Panc1 (cell line): ENCODE measurements at regions not wholly inside any gene's neighbourhood (a gene's known extent, or its start where the extent isn't known, plus 50 kb on each side); places are given as distances from the start of the nearest gene placed in this dataset.

Experiments
- ATAC-seq: fragments of 200-7000 bp; cut with Tn5 transposase; 2 replicates; pipeline ENCODE4 v1.9.1; 2020; ENCODE audit warnings: mild to moderate bottlenecking, moderate library complexity
- BruUV-seq: library from RNA; stranded (reverse); fragments of 400-500 nt; replicated peaks from 2 replicates; lab custom pipeline; 2021; lab: Mats Ljungman, UMichigan
- CTCF ChIA-PET: fragments of 300-600 bp; sonication (Branson Sonifier 250); formaldehyde crosslinking; loops from one replicate; lab custom pipeline; 2022; ENCODE audit warnings: antibody characterized with exemption; lab: Charles Lee
- POLR2A ChIA-PET: fragments of 300-600 bp; sonication (Branson Sonifier 250); formaldehyde crosslinking; loops from one replicate; lab custom pipeline; 2022; ENCODE audit warnings: antibody characterized with exemption; lab: Charles Lee
- DNase-seq: peaks from one replicate; pipeline ENCODE4 v3.0.0-alpha.2; 2010; ENCODE audit warnings: low read depth, low spot score
- H3K27ac ChIP-seq: 2 replicates; pipeline ENCODE4 v1.5.1; 2011; ENCODE audit warnings: mild to moderate bottlenecking, low read length, inconsistent platforms
- H3K27me3 ChIP-seq: fragments of 200-500 bp; sonication (Bioruptor generic); 2 replicates; pipeline ENCODE4 v1.6.0; 2014; ENCODE audit warnings: low read length, inconsistent platforms; ENCODE audit not compliant: control insufficient read depth, insufficient read depth
- H3K36me3 ChIP-seq: fragments of 200-500 bp; sonication (Bioruptor generic); 2 replicates; pipeline ENCODE4 v1.5.1; 2014; ENCODE audit warnings: inconsistent platforms, mild to moderate bottlenecking, low read length, moderate library complexity; ENCODE audit not compliant: control insufficient read depth, insufficient read depth
- H3K4me1 ChIP-seq: 2 replicates; pipeline ENCODE4 v1.5.1; 2011; ENCODE audit warnings: inconsistent platforms, mild to moderate bottlenecking, low read length, moderate library complexity; ENCODE audit not compliant: control insufficient read depth, insufficient read depth
- H3K4me3 ChIP-seq, 2 experiments: 2 replicates each; pipeline ENCODE4 v1.5.1; 2011 to 2012; ENCODE audit warnings: low read depth in 2 of 2, low read length in 2 of 2, mild to moderate bottlenecking in 2 of 2, inconsistent platforms in 1 of 2, moderate library complexity in 1 of 2
- H3K9me3 ChIP-seq: fragments of 200-500 bp; sonication (Bioruptor generic); 2 replicates; pipeline ENCODE4 v1.5.1; 2014; ENCODE audit warnings: low read depth, mild to moderate bottlenecking, inconsistent platforms, low read length, moderate library complexity; ENCODE audit not compliant: control insufficient read depth, insufficient read depth
- POLR2AphosphoS5 ChIP-seq: IDR thresholded peaks from 2 replicates; pipeline ENCODE4 v1.6.1; 2012; ENCODE audit warnings: mild to moderate bottlenecking, low read depth, low read length, moderate library complexity
- SIN3A ChIP-seq: IDR thresholded peaks from 2 replicates; pipeline ENCODE4 v1.6.1; 2012; ENCODE audit warnings: low read depth, mild to moderate bottlenecking, low read length, moderate library complexity, borderline replicate concordance; ENCODE audit not compliant: insufficient read depth
- TCF7L2 ChIP-seq: IDR thresholded peaks from 2 replicates; pipeline ENCODE4 v1.6.1; 2011; ENCODE audit warnings: mild to moderate bottlenecking, low read depth, low read length, inconsistent platforms
- in situ Hi-C: cut with HindIII; loops from 2 replicates; pipeline ENCODE4 v1.10.0; 2016; ENCODE audit warnings: low sequenced_read_pairs, low pct_unique_long_range_greater_than_20kb
- intact Hi-C: fragments of 100-400 bp; cut with micrococcal nuclease; formaldehyde crosslinking; loops from one replicate; pipeline ENCODE4 v1.10.0; 2022; ENCODE audit not compliant: unreplicated experiment
- TF ChIP-seq, protein P1 (sequence below): fragments of 450-650 bp; IDR thresholded peaks from 2 replicates; pipeline ENCODE4 v1.5.1; 2017; ENCODE audit warnings: mild to moderate bottlenecking
- TF ChIP-seq, protein P2 (sequence below), 2 experiments: IDR thresholded peaks; 2 replicates each; pipeline ENCODE4 v1.6.1; 2011 to 2012; ENCODE audit warnings: low read depth in 2 of 2, control low read depth in 1 of 2, low read length in 1 of 2, mild to moderate bottlenecking in 1 of 2, moderate library complexity in 1 of 2; ENCODE audit not compliant: insufficient read depth in 1 of 2

GRCh38 chr6:129957941-129958898, 60.2 kb upstream of the L3MBTL3 start:
- H3K4me1 ChIP-seq: no peaks in the 10 kb centered on the region
- H3K9me3 ChIP-seq: no peaks in the 10 kb centered on the region
- ChIA-PET CTCF (no interaction called here), POLR2A (no interaction called here)
- no peak for TF ChIP-seq POLR2AphosphoS5
- TF ChIP-seq TCF7L2: no peak
- TF ChIP-seq, protein P1, sequence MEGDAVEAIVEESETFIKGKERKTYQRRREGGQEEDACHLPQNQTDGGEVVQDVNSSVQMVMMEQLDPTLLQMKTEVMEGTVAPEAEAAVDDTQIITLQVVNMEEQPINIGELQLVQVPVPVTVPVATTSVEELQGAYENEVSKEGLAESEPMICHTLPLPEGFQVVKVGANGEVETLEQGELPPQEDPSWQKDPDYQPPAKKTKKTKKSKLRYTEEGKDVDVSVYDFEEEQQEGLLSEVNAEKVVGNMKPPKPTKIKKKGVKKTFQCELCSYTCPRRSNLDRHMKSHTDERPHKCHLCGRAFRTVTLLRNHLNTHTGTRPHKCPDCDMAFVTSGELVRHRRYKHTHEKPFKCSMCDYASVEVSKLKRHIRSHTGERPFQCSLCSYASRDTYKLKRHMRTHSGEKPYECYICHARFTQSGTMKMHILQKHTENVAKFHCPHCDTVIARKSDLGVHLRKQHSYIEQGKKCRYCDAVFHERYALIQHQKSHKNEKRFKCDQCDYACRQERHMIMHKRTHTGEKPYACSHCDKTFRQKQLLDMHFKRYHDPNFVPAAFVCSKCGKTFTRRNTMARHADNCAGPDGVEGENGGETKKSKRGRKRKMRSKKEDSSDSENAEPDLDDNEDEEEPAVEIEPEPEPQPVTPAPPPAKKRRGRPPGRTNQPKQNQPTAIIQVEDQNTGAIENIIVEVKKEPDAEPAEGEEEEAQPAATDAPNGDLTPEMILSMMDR: no peak
- TF ChIP-seq SIN3A: no peak
- TF ChIP-seq, protein P2, sequence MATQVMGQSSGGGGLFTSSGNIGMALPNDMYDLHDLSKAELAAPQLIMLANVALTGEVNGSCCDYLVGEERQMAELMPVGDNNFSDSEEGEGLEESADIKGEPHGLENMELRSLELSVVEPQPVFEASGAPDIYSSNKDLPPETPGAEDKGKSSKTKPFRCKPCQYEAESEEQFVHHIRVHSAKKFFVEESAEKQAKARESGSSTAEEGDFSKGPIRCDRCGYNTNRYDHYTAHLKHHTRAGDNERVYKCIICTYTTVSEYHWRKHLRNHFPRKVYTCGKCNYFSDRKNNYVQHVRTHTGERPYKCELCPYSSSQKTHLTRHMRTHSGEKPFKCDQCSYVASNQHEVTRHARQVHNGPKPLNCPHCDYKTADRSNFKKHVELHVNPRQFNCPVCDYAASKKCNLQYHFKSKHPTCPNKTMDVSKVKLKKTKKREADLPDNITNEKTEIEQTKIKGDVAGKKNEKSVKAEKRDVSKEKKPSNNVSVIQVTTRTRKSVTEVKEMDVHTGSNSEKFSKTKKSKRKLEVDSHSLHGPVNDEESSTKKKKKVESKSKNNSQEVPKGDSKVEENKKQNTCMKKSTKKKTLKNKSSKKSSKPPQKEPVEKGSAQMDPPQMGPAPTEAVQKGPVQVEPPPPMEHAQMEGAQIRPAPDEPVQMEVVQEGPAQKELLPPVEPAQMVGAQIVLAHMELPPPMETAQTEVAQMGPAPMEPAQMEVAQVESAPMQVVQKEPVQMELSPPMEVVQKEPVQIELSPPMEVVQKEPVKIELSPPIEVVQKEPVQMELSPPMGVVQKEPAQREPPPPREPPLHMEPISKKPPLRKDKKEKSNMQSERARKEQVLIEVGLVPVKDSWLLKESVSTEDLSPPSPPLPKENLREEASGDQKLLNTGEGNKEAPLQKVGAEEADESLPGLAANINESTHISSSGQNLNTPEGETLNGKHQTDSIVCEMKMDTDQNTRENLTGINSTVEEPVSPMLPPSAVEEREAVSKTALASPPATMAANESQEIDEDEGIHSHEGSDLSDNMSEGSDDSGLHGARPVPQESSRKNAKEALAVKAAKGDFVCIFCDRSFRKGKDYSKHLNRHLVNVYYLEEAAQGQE (IDR thresholded peaks at IDR 0.05; ENCODE audit: insufficient read depth in 1 of 2, low read depth in 2 of 2, low read length in 1 of 2): no peak
- no TSS peak for BruUV-seq
- H3K4me3 ChIP-seq: no peak overlapping the region
- ATAC-seq (no peak), DNase-seq (no peak)
- no peaks in the 10 kb centered on the region for H3K27me3 ChIP-seq
- in situ Hi-C loops: no loop called here
- no peaks in the 10 kb centered on the region for H3K36me3 ChIP-seq
- no peak overlapping the region for H3K27ac ChIP-seq
- intact Hi-C loops: no loop called here

DNA sequence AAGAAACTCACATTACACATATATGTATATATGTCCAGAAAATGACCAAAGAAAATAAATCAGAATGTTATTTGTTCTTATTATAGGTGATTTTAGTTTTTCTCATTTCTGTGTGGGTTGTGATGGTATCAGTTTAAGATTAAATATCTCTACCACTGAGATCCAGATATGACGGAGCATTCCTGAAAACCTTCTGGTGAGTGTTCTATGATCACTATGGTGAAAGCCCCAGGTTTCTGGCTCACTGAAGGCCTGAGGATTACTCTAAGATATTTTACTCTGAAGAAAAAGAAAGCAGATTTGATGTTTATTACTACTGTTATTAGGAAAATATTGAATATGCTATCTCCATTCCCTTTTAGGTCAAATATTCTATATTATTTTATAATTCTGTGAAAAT, 62.8 kb upstream of the L3MBTL3 start:
- TF ChIP-seq SIN3A (no peak), POLR2AphosphoS5 (no peak), TCF7L2 (no peak)
- TF ChIP-seq, protein P1: no peak
- TF ChIP-seq, protein P2 (IDR thresholded peaks at IDR 0.05; ENCODE audit: insufficient read depth in 1 of 2, low read depth in 2 of 2, low read length in 1 of 2): no peak
- DNase-seq (no peak), ATAC-seq (no peak)
- ChIA-PET CTCF (no interaction called here), POLR2A (no interaction called here)
- H3K4me3 ChIP-seq: no peak overlapping the region
- intact Hi-C loops (no loop called here), in situ Hi-C loops (no loop called here)
- no peaks in the 10 kb centered on the region for H3K9me3 ChIP-seq
- BruUV-seq: no TSS peak
- H3K36me3 ChIP-seq: no peaks in the 10 kb centered on the region
- H3K27me3 ChIP-seq: no peaks in the 10 kb centered on the region
- H3K27ac ChIP-seq: no peak overlapping the region
- no peaks in the 10 kb centered on the region for H3K4me1 ChIP-seq
